Right cardiac atrium (tissue), 5 donors: ENCODE measurements at regions not wholly inside any gene's neighbourhood (a gene's known extent, or its start where the extent isn't known, plus 50 kb on each side); places are given as distances from the start of the nearest gene placed in this dataset.
A peak's percentile ranks its signal among the peaks of the same experiment; 100 is the strongest.

Source experiments
- ATAC-seq, 2 donors: fragments of 200-7000 bp; cut with Tn5 transposase; one replicate each; pipeline versions ENCODE4 v1.8.0 to v1.9.1; 2020; ENCODE audit warnings: moderate library complexity in 2 of 2, mild to moderate bottlenecking in 1 of 2
- DNase-seq, 3 donors: peaks; one replicate each; pipeline ENCODE4 v3.0.0-alpha.2; 2020
- H3K27ac ChIP-seq: one replicate; pipeline ENCODE4 v1.5.1; 2013; ENCODE audit warnings: mild to moderate bottlenecking, low read length, control low read depth, moderate library complexity
- H3K27me3 ChIP-seq: one replicate; pipeline ENCODE4 v1.6.1; 2013; ENCODE audit not compliant: control insufficient read depth, insufficient read depth
- H3K4me1 ChIP-seq: one replicate; pipeline ENCODE4 v1.6.1; 2013; ENCODE audit warnings: low read length; ENCODE audit not compliant: control insufficient read depth, insufficient read depth
- H3K4me3 ChIP-seq: one replicate; pipeline ENCODE4 v1.5.1; 2013; ENCODE audit warnings: low read length, control low read depth
- H3K9me3 ChIP-seq: one replicate; pipeline ENCODE4 v1.6.1; 2013; ENCODE audit warnings: low read length; ENCODE audit not compliant: control insufficient read depth
- WGBS: extraction: QIAGEN DNeasy Blood & Tissue Kit; methylation state at CpG from one replicate; pipeline ENCODE4 v1.1.7; 2013; 5-methylcytosine and 5-hydroxymethylcytosine counted together
- intact Hi-C, 4 donors: fragments of 100-400 bp; cut with DNase I; formaldehyde crosslinking; loops; one replicate each; pipeline versions ENCODE4 v1.11.0 to v1.14.0; 2022 to 2023
- donor health status: healthy with polysubstance abuse.
- donor health status: DM: no; HTN: yes; CAD: no.
- donor health status: DM: no; HTN: no; CAD: no.
- donor health status: DM: no; HTN: yes; CAD: no; lungs with severe emphysema.
- donor health status: DM: yes; HTN: yes; CAD: no.

DNA sequence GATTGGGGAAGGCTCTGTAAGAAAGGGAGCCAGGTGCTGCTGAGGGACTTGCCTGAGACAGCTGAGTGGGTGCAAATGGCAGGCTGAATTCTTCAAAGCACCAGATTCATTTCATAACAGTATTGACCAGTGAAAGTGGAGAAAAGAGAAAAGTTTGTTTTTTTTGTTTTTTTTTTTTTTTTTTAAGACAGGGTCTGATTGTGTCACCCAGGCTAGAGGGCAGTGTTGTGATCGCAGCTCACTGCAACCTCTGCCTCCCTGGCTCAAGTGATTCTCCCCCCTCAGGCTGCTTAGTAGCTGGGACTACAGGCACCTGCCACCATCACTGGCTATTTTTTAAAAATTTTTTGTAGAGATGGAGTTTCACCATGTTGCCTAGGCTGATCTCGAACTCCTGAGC is 494.0 kb downstream of the MIAT start:
- 54% methylated on average over 2 of the region's 2 CpGs for WGBS
- Histone ChIP-seq H3K27me3 (no peaks in the 10 kb centered on the region), H3K9me3 (no peaks in the 10 kb centered on the region), H3K4me3 (no peak overlapping the region), H3K27ac (no peak overlapping the region), H3K4me1 (no peaks in the 10 kb centered on the region)
- intact Hi-C loops: no loop called here
- ATAC-seq (no peak), DNase-seq (no peak)

DNA sequence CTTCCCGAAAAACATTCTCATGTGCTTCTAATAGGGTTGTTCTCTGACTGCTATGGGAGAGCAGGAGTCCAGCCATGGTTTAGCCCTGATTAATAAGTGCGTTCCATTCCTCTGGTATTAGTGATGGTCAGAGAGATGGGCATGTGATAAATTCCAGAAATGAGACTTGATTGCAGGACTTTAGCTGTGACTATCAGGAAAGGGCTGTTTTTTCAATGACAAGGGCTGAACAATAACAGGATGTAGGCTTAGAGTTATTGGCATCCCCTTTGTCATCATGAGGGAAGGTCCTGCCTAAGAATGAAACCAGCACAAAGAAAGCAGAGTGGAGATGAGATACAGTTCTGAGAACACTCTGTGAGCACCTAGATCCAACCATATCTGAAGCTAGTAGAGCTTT is 494.6 kb downstream of the MIAT start:
- H3K4me1 ChIP-seq: no peaks in the 10 kb centered on the region
- H3K27me3 ChIP-seq: no peaks in the 10 kb centered on the region
- H3K27ac ChIP-seq: no peak overlapping the region
- no peaks in the 10 kb centered on the region for H3K9me3 ChIP-seq
- WGBS: 74% methylated on average over 2 of the region's 2 CpGs
- ATAC-seq: peak in 1 of 2 donors; percentile 55
- no peak overlapping the region for H3K4me3 ChIP-seq
- DNase-seq: no peak
- intact Hi-C loops: no loop called here

DNA sequence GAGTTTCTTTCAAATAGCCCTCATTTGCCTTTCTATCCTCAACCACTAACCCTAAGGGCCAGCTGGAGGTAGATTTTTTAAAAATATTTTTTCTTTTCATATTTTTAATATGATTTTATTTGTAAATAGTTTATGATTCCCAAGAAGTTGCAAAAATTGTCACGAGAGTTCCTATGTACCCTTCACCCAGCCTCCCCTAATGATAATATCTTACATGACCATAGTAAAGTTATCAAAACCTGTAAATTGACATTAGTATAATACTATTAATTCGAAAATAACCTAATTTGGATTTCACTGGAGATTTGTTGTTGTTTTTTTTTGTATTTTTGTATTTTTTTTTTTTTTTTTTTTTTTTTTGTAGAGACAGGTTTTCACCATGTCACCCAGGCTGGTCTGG is 495.5 kb downstream of the MIAT start:
- H3K4me1 ChIP-seq: no peaks in the 10 kb centered on the region
- no peak for ATAC-seq
- no peaks in the 10 kb centered on the region for H3K9me3 ChIP-seq
- WGBS: 72% methylated on average over 2 of the region's 2 CpGs
- no peak overlapping the region for H3K4me3 ChIP-seq
- no peak for DNase-seq
- H3K27ac ChIP-seq: no peak overlapping the region
- no peaks in the 10 kb centered on the region for H3K27me3 ChIP-seq
- intact Hi-C loops: no loop called here

DNA sequence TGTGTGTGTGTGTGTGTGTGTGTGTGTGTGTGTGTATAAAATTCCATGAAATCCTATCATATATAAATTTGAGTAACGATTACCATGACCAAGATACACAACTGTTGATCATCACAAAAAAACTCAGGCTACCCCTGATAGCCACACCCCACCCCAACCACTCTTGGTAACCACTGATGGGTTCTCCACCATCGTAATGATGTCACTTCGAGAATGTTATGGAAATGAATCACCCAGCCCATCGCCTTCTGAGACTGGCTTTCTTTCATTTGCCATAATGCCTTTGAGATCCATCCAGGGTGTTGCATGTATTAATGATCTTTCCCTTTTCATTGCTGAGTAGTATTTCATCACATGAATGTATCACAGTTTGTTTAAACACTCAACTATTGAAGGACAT is 496.0 kb downstream of the MIAT start:
- Histone ChIP-seq H3K4me1 (no peaks in the 10 kb centered on the region), H3K27ac (no peak overlapping the region), H3K9me3 (no peaks in the 10 kb centered on the region), H3K4me3 (no peak overlapping the region), H3K27me3 (no peaks in the 10 kb centered on the region)
- DNase-seq (no peak), ATAC-seq (no peak)
- intact Hi-C loops: no loop called here
- WGBS: 98% methylated on average over 4 of the region's 4 CpGs

DNA sequence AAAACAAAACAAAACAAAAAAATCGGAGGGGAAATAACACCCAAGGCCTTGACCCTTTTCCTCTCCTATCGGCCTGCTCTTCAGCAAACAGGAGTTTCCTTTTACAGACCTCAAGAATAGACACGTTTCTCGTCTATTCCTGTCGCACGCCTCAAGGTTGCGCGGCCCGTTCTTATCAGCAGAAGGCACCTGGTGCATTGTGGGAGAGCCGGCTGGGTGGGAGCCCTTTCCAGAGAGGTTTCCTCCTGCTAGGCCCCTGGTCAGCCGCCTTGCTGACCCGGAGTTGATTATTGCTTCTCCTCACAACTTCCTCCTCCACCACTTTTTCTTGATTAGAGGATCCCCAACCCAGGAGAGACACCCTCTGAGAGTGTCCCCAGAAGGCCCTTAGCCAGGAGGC is 497.3 kb downstream of the MIAT start:
- Histone ChIP-seq H3K27ac (no peak overlapping the region), H3K27me3 (no peaks in the 10 kb centered on the region), H3K4me3 (no peak overlapping the region), H3K9me3 (no peaks in the 10 kb centered on the region), H3K4me1 (no peaks in the 10 kb centered on the region)
- DNase-seq (peak; percentile 37 to 67 (median 56)), ATAC-seq (peak in 1 of 2 donors; percentile 80)
- WGBS: 34% methylated on average over 12 of the region's 12 CpGs
- intact Hi-C loops: no loop called here

DNA sequence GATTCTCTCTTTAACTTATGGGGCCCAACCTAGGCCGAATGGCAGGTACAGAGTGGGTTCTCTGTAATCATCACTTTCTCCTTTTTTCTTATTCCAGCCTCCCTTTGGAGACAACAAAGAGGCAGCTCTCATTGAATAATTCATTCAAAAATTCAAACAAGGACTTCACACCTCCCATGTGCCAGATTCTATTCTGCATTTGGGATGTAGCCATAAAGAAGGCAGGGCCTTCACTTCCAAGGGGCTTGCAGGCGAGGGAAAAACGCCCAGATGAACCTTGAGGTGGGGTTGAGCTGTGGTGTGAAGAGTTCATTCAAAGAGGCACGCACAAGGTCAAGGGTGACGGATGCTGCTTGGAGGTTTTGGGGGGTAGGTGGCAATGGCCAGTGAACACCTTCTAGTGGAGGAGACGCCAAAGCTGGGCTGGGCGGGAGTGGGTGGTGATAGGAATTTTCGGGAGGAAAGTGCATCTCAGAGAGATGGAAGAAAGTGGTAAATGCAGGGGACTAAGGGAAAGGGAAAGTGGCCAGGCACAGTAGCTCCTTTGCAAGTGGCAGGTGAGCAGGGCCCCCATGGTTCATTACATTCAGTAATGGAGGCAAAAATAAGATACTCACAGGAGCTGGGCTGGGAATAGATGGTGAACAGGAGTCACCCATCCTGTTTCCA is 499.6 kb downstream of the MIAT start:
- WGBS: 89% methylated on average over 8 of the region's 8 CpGs
- no peaks in the 10 kb centered on the region for H3K27me3 ChIP-seq
- no peaks in the 10 kb centered on the region for H3K4me1 ChIP-seq
- no peak for DNase-seq
- intact Hi-C loops: no loop called here
- no peak overlapping the region for H3K27ac ChIP-seq
- H3K4me3 ChIP-seq: no peak overlapping the region
- no peak for ATAC-seq
- no peaks in the 10 kb centered on the region for H3K9me3 ChIP-seq

DNA sequence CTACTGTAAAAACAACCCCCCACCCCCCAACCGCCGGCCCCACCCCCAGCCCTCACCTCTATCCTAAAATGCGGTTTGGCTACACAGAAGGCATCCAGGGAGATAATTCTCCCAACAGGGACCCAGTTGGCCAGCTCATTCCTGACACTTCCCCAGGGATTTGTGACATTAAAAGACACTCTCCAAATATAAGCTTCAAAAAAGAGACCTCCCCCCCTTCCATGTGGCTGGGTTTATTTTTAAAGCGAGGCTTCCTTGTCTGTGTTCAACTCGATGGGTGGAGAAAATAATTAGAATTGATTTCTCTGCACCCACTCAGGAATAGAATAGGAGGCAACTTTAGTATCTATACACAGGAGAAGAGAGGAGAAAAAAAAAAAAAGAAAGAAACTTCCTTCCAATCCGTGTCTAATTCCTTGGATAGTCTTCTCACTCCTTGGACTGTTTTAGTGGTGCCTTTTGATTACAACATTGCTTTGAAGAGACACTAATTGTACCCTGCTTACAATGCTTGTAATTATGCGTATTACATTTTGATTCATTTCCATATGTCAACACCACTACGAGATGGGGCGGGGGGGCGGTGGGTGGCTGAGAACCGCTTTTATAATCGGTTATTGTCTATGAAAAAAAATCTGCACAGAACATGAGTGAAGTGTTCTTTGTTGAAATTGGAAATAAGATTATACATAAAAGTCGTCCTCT is 500.4 kb downstream of the MIAT start:
- H3K27me3 ChIP-seq: no peaks in the 10 kb centered on the region
- WGBS: 54% methylated on average over 13 of the region's 13 CpGs
- H3K9me3 ChIP-seq: no peaks in the 10 kb centered on the region
- intact Hi-C loops: no loop called here
- H3K4me1 ChIP-seq: no peaks in the 10 kb centered on the region
- H3K4me3 ChIP-seq: no peak overlapping the region
- DNase-seq (no peak), ATAC-seq (no peak)
- no peak overlapping the region for H3K27ac ChIP-seq

DNA sequence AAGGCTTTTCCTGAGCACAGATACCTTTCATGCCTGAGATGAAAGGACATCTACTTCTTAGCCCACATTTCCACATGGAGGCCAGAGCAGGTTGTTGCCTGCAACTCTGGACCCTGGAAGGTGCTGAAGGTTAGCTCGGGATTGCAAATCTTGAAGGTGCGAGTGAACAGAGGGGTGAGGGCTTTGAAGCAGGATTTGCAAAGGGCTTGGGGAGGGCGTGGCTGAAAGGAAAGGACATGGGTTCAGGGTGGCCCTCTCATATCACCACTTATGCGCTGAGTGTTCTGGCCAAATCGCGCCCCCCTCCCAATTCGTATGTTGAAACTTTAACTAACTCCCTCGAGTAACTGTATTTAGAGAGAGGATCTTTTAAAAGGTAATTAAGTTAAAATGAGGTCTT is 501.6 kb downstream of the MIAT start:
- 88% methylated on average over 8 of the region's 8 CpGs for WGBS
- no peaks in the 10 kb centered on the region for H3K27me3 ChIP-seq

DNA sequence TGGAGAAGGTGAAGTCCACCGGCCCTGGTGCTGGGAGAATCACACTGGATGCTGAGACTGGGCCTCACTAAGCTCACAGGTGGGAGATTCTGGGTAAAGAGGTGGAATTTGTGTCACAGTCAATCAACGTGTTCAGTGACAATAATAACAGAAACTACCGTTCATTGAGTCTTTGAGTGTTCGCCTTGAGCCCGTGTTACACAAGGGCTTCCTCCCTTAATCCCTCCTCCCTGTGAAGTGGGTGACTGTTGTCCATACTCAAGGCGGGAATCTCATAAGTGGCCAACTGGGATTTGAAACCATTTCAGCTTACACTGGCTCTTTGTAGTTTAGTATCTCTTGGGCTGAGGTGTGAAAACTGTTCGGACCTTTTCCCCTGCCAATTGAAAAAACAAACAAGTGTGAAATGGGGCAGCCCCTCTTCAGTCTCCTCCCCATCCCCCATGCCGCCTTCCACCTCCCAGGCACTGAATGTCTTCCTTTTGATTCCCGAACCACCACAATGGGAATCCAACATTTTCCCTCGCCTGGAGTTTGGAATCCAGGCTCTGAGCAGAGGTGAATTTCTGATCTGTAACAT is 502.4 kb downstream of the MIAT start:
- H3K4me3 ChIP-seq: no peak overlapping the region
- intact Hi-C loops: no loop called here
- no peak for ATAC-seq
- DNase-seq: no peak
- H3K9me3 ChIP-seq: no peaks in the 10 kb centered on the region
- no peaks in the 10 kb centered on the region for H3K27me3 ChIP-seq
- 82% methylated on average over 10 of the region's 10 CpGs for WGBS
- no peak overlapping the region for H3K27ac ChIP-seq
- H3K4me1 ChIP-seq: no peaks in the 10 kb centered on the region

More for the DNA sequence above, 501.6 kb downstream of the MIAT start:
- Histone ChIP-seq H3K27ac (no peak overlapping the region), H3K9me3 (no peaks in the 10 kb centered on the region), H3K4me1 (no peaks in the 10 kb centered on the region), H3K4me3 (no peak overlapping the region)
- ATAC-seq (no peak), DNase-seq (no peak)
- intact Hi-C loops: no loop called here

DNA sequence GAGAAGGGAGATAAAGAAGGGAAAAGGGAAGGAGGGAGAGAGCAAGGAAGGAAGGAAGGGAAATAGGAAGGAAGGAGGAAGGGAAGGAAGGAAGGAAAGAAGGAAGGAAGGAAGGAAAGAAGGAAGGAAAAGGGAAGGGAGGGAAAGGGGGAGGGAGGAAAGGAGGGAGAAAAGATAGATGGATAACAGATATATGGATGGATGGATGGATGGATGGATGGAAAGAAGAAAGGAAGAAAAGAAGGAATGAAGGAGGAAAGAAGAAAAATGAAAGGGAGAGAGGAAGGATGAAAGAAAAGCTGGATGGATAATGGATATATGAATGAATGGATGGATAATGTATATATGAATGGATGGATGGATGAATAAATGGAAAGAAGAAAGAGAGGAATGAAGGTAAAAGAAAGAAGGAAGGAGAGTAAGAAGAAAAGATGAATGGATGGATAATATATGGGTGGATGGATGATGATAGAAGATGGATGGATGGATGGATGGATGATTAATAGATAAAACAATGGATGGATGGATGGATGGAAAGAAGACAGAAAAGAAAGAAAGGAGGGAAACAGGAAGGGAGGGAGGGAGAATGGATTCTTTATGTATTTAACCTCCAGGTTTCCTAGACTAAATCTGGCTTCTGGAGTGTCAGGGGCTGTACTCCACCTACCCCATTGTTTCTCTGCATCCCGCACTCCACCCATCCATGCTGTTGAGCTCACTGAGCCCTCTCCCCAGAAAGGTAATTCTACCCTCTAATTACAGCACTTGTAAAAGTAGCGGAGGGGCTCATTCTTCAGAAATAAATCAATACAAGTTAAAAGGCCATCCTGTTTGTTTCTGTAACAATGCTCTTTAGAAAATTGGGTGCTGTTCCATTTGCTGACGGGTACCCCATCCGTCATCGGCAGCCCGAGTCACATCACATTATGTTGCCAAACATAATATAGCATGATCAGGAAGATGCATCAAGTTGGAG is 506.1 kb downstream of the MIAT start:
- H3K27ac ChIP-seq: no peak overlapping the region
- H3K4me1 ChIP-seq: no peaks in the 10 kb centered on the region
- no peak overlapping the region for H3K4me3 ChIP-seq
- H3K27me3 ChIP-seq: no peaks in the 10 kb centered on the region
- ATAC-seq (no peak), DNase-seq (no peak)
- WGBS: 71% methylated on average over 6 of the region's 6 CpGs
- intact Hi-C loops: no loop called here
- no peaks in the 10 kb centered on the region for H3K9me3 ChIP-seq
